Right renal cortex interstitium (tissue), 3 donors: ENCODE measurements at regions not wholly inside any gene's neighbourhood (a gene's known extent, or its start where the extent isn't known, plus 50 kb on each side); places are given as distances from the start of the nearest gene placed in this dataset.

Experiments
- DNase-seq, 3 donors: peaks; one replicate each; pipeline ENCODE4 v3.0.0-alpha.2; 2013; ENCODE audit warnings: low read depth in 3 of 3, low spot score in 2 of 3

- DNase-seq, result no peak
These were observed 448.0 kb upstream of the FAT3 start for GRCh38 chr11:91776655-91777054.

DNA sequence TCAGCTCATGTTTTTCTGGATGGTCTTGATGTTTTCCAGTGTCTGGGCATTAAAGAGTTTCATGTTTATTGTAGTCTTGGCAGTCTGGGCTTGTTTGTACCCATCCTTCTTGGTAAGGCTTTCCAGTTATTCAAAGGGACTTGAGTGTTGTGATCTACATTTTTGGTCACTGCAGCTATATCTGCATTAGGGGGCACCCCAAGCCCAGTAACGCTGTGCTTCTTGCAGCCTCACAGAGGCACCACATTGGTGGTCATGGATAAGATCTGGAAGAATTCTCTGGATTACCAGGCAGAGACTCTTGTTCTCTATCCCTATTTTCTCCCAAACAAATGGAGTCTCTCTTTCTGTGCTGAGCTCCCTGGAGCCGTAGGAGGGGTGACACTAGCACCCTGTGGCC lies 451.5 kb upstream of the FAT3 start:
- DNase-seq, result no peak

GRCh38 chr11:91771961-91772360 lies 452.7 kb upstream of the FAT3 start:
- no peak for DNase-seq

- DNase-seq, result no peak
These were observed 455.8 kb upstream of the FAT3 start for GRCh38 chr11:91768783-91769182.

DNA sequence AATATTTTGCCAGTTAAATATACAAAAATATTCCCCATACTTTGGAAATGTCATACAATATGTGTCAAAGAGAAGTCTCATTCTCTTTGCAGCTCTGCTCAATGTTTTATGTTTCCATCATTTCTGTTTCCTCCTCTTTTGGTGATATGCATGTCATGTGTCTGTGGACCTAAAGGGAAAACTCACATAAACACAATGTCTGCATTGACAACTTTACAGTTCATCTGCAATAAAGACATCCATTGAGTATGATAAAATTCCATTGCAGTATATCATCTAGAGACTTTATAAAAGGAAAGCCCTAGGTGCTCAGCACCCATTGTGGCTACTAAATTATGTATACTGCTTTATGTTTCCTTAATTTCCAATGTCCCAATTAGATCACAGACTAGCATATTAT lies 461.3 kb upstream of the FAT3 start:
- DNase-seq, result no peak

DNA sequence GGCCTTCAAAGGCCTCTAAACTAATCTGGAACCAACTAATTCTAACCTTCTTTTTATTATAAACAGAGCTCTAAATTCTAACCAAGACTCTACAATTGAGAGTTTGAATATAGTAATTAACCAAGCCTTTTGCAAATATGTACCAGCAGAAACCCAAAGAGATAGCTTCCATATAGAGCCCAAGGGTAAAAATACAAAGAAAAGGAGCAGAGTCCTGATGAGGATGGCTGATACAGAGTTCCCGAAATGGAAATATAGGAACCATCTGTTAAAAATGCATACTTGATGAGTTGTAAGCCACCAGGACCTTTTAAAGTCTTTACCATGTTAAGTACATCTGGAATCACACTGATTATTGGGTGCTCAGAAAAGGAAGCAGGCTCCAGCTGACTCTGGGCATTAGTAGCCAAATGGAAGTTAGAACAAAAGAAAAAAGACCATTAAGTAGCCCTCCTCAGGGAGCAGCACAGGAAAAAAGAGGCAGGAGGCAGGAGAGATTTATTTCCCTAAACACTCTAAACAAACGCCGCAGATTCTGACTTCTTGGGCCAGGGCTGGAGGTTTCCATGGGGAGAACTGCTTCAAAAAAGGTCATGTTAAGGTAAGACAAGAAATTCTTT lies 463.1 kb upstream of the FAT3 start:
- DNase-seq, result no peak

GRCh38 chr11:91756829-91757480 lies 467.7 kb upstream of the FAT3 start:
- no peak for DNase-seq

- no peak for DNase-seq
These were observed 468.5 kb upstream of the FAT3 start for GRCh38 chr11:91755951-91756707.

DNA sequence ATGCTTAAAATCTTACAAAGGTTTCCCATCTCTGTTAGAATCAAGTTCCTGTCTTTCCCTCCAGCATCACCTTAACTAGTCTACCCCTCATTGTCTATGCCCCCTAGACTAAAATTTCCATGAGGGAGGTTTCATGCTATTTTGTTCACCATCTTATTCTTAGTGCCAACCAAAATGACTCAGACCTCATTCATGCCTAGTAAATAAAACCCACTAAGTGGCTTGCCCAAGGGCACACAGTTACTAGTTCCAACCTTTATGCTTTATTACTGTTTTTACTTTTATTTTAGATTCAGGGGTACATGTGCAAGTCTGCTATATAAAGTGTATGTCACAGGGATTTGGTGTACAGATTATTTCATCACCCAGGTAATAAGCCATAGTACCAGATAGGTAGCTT lies 469.1 kb upstream of the FAT3 start:
- DNase-seq, result no peak

DNA sequence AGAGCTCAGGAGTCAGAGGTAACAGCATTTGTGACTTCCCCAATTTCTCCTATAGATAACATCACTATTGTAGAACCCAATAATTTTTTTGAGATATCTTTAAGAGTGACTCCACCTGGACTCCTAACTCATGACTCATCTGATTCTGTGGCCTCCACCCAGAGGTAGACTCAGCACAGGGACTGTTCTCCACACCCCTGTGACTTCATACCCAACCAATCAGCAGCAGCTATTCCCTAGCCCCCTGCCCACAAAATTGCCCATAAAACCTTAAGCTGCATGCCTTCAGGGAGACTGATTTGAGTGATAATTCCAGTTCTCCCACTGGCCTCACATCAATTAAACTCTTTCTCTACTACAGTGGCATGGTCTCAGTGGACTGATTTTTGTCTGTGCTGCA lies 475.4 kb upstream of the FAT3 start:
- no peak for DNase-seq

GRCh38 chr11:91742155-91742554 lies 482.5 kb upstream of the FAT3 start:
- no peak for DNase-seq

DNA sequence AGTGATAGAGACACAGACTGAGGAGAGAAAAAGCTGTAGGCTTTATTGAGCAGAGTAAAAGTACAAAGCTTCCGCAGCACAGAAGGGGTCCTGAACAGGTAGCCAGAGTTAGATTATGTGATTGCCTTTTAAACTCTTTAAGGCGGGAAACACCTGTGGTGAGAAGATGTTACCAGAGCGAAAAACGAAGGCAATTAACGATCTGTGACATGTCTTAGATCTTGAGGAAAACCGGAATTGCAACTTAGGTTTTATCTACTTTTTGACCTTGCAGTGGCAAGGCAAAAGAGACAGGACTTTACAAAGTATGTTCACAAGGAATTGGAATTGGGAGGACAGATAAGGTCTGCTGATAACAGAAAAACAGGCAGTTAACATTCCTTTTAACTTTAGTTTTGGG lies 493.6 kb upstream of the FAT3 start:
- DNase-seq, result no peak

- no peak for DNase-seq
These were observed 494.0 kb upstream of the FAT3 start for GRCh38 chr11:91730620-91731019.

GRCh38 chr11:91730057-91730456 lies 494.6 kb upstream of the FAT3 start:
- DNase-seq, result no peak

- no peak for DNase-seq
These were observed 507.4 kb upstream of the FAT3 start for GRCh38 chr11:91717169-91717568.

DNA sequence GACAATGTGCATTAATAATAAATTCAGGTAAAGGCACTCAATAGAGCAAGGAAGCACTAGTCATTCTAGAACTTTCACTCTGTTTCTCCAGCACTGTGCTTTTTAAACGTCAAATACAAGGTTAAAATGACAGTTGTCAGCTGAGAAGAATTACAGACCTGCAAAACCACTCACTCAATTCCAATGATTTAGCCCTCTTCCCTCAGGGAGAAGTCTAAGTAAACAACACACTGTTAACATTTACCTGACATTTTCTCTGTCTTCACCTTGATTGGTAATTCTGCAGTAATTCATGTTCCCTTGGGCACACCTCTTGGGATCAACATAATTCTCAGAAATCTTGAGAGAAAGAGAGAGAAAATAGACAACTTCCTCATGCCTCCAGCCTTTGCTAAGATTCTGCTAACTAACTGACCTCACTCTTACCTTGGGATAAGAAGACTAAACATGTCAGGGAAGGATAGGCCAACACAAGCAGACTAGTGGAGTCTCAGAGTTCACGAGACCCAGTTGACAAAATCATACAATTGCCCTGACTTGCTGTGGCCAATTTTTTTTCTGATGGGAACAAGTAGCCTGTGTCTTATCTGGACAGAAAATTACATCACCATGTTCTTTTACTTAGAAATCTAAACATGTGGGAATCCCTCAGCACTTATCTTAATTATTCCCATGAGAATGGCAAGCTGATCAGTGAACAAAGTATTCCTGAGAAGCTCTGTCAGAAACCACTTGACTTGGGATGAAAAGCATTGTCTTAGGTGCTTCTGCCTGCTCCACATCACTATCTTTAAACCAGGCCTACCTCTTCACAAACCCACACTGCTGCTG lies 516.8 kb upstream of the FAT3 start:
- no peak for DNase-seq

DNA sequence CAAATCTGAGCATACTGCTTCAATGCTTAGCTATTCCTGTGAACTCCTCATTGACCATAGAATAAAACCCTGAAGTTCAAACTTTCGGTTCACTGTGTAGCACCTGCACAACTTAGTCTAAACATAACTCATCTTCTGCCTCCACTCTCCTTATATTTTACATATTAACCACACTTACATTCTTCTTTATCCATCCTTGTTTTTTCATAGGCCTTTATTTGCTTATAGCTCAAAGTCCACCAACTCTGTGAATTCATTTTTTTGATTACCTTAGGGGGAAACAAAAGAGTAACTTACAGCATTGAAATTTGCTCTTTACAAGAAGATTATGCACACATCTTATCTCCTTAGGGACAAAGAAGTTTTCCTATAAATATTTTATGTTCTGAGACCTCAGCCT lies 521.6 kb upstream of the FAT3 start:
- DNase-seq, result no peak

DNA sequence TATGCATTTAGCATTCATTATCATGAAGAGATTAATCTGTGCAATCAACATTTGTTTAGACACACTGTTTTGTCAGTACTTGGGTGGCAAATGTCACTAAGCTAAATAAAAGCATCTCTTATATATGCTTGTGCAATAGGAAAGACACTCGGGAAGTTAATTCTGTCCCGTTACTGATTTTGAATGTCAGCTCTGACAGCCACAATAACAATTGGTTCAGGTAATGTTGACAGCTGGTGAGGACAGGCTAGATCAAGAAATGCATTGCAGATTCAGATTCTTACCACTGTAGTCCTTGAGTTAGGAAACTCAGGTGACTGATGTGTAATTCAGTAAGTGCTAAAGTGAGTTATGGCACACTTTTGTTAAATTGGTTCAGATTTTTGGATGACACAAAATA lies 523.8 kb upstream of the FAT3 start:
- no peak for DNase-seq

- peak in 1 of 3 donors; percentile 8 for DNase-seq
These were observed 525.8 kb upstream of the FAT3 start for GRCh38 chr11:91698845-91699244.

DNA sequence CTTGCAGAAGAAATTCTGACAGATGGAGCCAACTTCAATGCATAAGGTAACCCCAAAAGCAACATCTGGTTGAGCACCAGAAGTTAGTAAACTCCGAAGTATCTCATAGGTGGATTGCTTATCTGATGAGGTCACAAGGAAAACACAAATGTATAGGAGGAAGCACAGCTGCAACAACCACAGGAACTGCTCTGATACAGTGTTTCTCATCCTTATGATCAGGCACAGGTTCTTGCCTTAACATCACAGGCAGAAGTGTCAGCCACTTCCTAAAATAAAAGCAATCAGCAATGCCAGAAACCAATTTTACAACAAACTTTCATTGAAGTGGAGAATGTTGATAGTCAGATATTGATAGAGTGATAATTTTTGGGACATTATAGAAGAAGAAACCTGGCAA lies 530.3 kb upstream of the FAT3 start:
- DNase-seq, result no peak

DNA sequence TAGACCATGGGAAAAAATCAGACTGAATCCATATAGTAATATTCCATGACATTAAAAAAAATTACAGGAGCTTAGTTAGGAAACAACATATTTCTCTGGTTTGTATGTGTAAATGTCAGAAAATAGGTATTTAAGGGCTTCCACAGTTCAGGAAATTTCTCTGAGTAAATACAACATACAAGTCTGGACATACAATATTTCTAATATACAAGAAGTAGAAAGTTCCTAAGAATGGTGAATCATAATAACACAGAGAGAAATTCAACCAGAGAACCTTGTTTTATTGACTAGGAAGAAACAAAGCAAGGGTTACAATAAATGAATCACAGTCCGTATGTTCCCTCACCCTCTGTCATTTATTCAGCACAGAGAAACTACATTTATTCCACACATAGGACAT lies 532.7 kb upstream of the FAT3 start:
- no peak for DNase-seq
